ENCODE measurements at regions not wholly inside any gene's neighbourhood (a gene's known extent, or its start where the extent isn't known, plus 50 kb on each side); places are given as distances from the start of the nearest gene placed in this dataset.

- no peak for DNase-seq (ENCODE audit: low spot score)
Observed at GRCh38 chr2:42868874-42869273, 76.5 kb upstream of the HAAO start.

- DNase-seq (ENCODE audit: low spot score), result no peak
Observed at GRCh38 chr2:42868096-42868495, 75.7 kb upstream of the HAAO start.

- no peak for DNase-seq (ENCODE audit: low spot score)
Observed at GRCh38 chr2:42867093-42868065, 75.0 kb upstream of the HAAO start.

- no peak for DNase-seq (ENCODE audit: low spot score)
Observed at GRCh38 chr2:42865884-42866881, 73.8 kb upstream of the HAAO start.

GRCh38 chr2:42864641-42865280, 72.4 kb upstream of the HAAO start:
- DNase-seq (ENCODE audit: low spot score), result no peak

- no peak for DNase-seq (ENCODE audit: low spot score)
Observed at GRCh38 chr2:42864222-42864621, 71.8 kb upstream of the HAAO start.

- no peak for DNase-seq (ENCODE audit: low spot score)
Observed at GRCh38 chr2:42863751-42864150, 71.4 kb upstream of the HAAO start.

- DNase-seq (ENCODE audit: low spot score), result no peak
Observed at GRCh38 chr2:42863320-42863719, 70.9 kb upstream of the HAAO start.

GRCh38 chr2:42862669-42863185, 70.3 kb upstream of the HAAO start:
- DNase-seq (ENCODE audit: low spot score), result no peak

- DNase-seq (ENCODE audit: low spot score), result no peak
Observed at GRCh38 chr2:42861321-42861720, 68.9 kb upstream of the HAAO start.

- DNase-seq (ENCODE audit: low spot score), result no peak
Observed at GRCh38 chr2:42860319-42861094, 68.1 kb upstream of the HAAO start.

GRCh38 chr2:42859791-42860190, 67.4 kb upstream of the HAAO start:
- no peak for DNase-seq (ENCODE audit: low spot score)

GRCh38 chr2:42859006-42859552, 66.7 kb upstream of the HAAO start:
- DNase-seq (ENCODE audit: low spot score), result peak; percentile 61

- no peak for DNase-seq (ENCODE audit: low spot score)
Observed at GRCh38 chr2:42858140-42859005, 66.0 kb upstream of the HAAO start.

GRCh38 chr2:42856891-42857632, 64.7 kb upstream of the HAAO start:
- no peak for DNase-seq (ENCODE audit: low spot score)

- no peak for DNase-seq (ENCODE audit: low spot score)
Observed at GRCh38 chr2:42856106-42856860, 63.9 kb upstream of the HAAO start.

- no peak for DNase-seq (ENCODE audit: low spot score)
Observed at GRCh38 chr2:42855221-42855970, 63.0 kb upstream of the HAAO start.
